GM12878 (cell line): ENCODE measurements at regions not wholly inside any gene's neighbourhood (a gene's known extent, or its start where the extent isn't known, plus 50 kb on each side); places are given as distances from the start of the nearest gene placed in this dataset.

Experiments used
- ATAC-seq: fragments of 200-7000 bp; cut with Tn5 transposase; 3 replicates; pipeline ENCODE4 v1.9.1; 2020; ENCODE audit warnings: mild to moderate bottlenecking, moderate library complexity
- BruUV-seq: library from RNA; stranded (reverse); fragments of 400-500 nt; replicated peaks from 2 replicates; lab custom pipeline; 2021; lab: Mats Ljungman, UMichigan
- CTCF ChIA-PET: fragments of 300-600 bp; sonication (Branson Sonifier 250); formaldehyde crosslinking; extraction: SDS; loops from one replicate; lab custom pipeline; 2021; ENCODE audit warnings: inconsistent platforms; lab: Yijun Ruan, JAX
- POLR2A ChIA-PET: fragments of 350-600 bp; formaldehyde crosslinking; extraction: SDS; loops from one replicate; lab custom pipeline; 2021; ENCODE audit warnings: inconsistent platforms; lab: Charles Lee
- RAD21 ChIA-PET: fragments of 300-600 bp; sonication (Branson Sonifier 250); formaldehyde crosslinking; loops from one replicate; lab custom pipeline; 2023; ENCODE audit warnings: antibody characterized with exemption; ENCODE audit not compliant: unreplicated experiment; lab: Charles Lee
- SMC1A ChIA-PET: fragments of 300-600 bp; sonication (Branson Sonifier 250); formaldehyde crosslinking; loops from one replicate; lab custom pipeline; 2023; ENCODE audit not compliant: unreplicated experiment, uncharacterized antibody; lab: Charles Lee
- DNase-seq: peaks from one replicate; pipeline ENCODE4 v3.0.0-alpha.2; 2011; ENCODE audit warnings: low read depth, low spot score
- FAIRE-seq: peaks from 3 replicates; lab custom pipeline; 2011; peaks lifted over from hg19 to GRCh38; lab: Jason Lieb, UNC
- H2AFZ ChIP-seq: 2 replicates; pipeline ENCODE4 v1.6.0; 2011; ENCODE audit warnings: low read depth, low read length, control low read depth; ENCODE audit not compliant: control insufficient read depth
- H3K27ac ChIP-seq: 2 replicates; pipeline ENCODE4 v1.5.1; 2011; ENCODE audit warnings: control low read depth; ENCODE audit not compliant: control insufficient read depth, insufficient read depth
- H3K27me3 ChIP-seq, 2 experiments: replicated peaks in 1 of 2; 2 replicates each; pipeline versions ENCODE4 v1.6.0 to v1.6.1; 2011; ENCODE audit warnings: low read length in 1 of 2; ENCODE audit not compliant: control insufficient read depth in 2 of 2, insufficient read depth in 2 of 2
- H3K36me3 ChIP-seq, 2 experiments: 2 replicates each; pipeline ENCODE4 v1.5.1; 2011; ENCODE audit warnings: low read length in 1 of 2; ENCODE audit not compliant: control insufficient read depth in 2 of 2, insufficient read depth in 2 of 2
- H3K4me1 ChIP-seq: 2 replicates; pipeline ENCODE4 v1.6.1; 2011; ENCODE audit warnings: mild to moderate bottlenecking, low read length, moderate library complexity, mixed read lengths; ENCODE audit not compliant: control insufficient read depth, insufficient read depth
- H3K4me2 ChIP-seq: 2 replicates; pipeline ENCODE4 v1.6.0; 2011; ENCODE audit warnings: control low read depth; ENCODE audit not compliant: control insufficient read depth, insufficient read depth
- H3K4me3 ChIP-seq: fragments of 200-600 bp; sonication (generic); 2 replicates; pipeline ENCODE4 v1.5.1; 2016
- H3K79me2 ChIP-seq: 2 replicates; pipeline ENCODE4 v1.6.0; 2011; ENCODE audit warnings: low read length; ENCODE audit not compliant: control insufficient read depth, insufficient read depth
- H3K9ac ChIP-seq: 2 replicates; pipeline ENCODE4 v1.8.0; 2011; ENCODE audit warnings: low read length, control low read depth, mixed read lengths; ENCODE audit not compliant: control insufficient read depth, insufficient read depth
- H3K9me3 ChIP-seq: replicated peaks from 3 replicates; pipeline ENCODE4 v1.5.1; 2011; ENCODE audit warnings: mild to moderate bottlenecking, low read length; ENCODE audit not compliant: control insufficient read depth, insufficient read depth
- H4K20me1 ChIP-seq: 2 replicates; pipeline ENCODE4 v1.6.0; 2011; ENCODE audit not compliant: control insufficient read depth, insufficient read depth
- ESRRA ChIP-seq: IDR thresholded peaks from 2 replicates; pipeline ENCODE4 v1.6.1; 2012; ENCODE audit warnings: mild to moderate bottlenecking, low read length, improper control_type of control experiment
- FOS ChIP-seq: IDR thresholded peaks from 3 replicates; pipeline ENCODE4 v1.6.1; 2011; ENCODE audit warnings: borderline replicate concordance; ENCODE audit not compliant: insufficient read length; ENCODE audit errors: extremely low read depth
- GATAD2B ChIP-seq: fragments of 450-650 bp; conservative IDR thresholded peaks from 2 replicates; pipeline ENCODE4 v1.6.1; 2017; ENCODE audit warnings: low read depth, mild to moderate bottlenecking, moderate library complexity
- MTA3 ChIP-seq: IDR thresholded peaks from 2 replicates; pipeline ENCODE4 v1.6.1; 2012; ENCODE audit warnings: low read length, inconsistent platforms, borderline replicate concordance
- MYB ChIP-seq: fragments of 150-350 bp; IDR thresholded peaks from 2 replicates; pipeline ENCODE4 v1.6.1; 2014; ENCODE audit warnings: mild to moderate bottlenecking, low read depth, low read length, borderline replicate concordance
- SP1 ChIP-seq: IDR thresholded peaks from one replicate; pipeline ENCODE4 v1.6.1; 2011; ENCODE audit warnings: low read depth, low read length
- ZNF274 ChIP-seq: IDR thresholded peaks from one replicate; pipeline ENCODE4 v1.8.0; 2011; ENCODE audit not compliant: insufficient read length, insufficient read depth
- WGBS: methylation state at CpG from one replicate; pipeline ENCODE4 v1.1.6; 2016; ENCODE audit warnings: low lambda C conversion rate; ENCODE audit not compliant: insufficient replicate concordance, insufficient coverage; ENCODE audit errors: missing lambda C conversion rate; 5-methylcytosine and 5-hydroxymethylcytosine counted together
- in situ Hi-C: fragments of 300-500 bp; cut with MboI; formaldehyde crosslinking; loops from 9 replicates; pipeline ENCODE4 v1.14.3; 2018; ENCODE audit warnings: mixed read lengths
- intact Hi-C: fragments of 100-400 bp; cut with micrococcal nuclease; formaldehyde crosslinking; loops from one replicate; pipeline ENCODE4 v1.14.2; 2022; ENCODE audit not compliant: unreplicated experiment
- TF ChIP-seq, protein P1 (sequence below): fragments of 450-650 bp; IDR thresholded peaks from 2 replicates; pipeline ENCODE4 v1.6.1; 2017; ENCODE audit warnings: mild to moderate bottlenecking
- TF ChIP-seq, protein P2 (sequence below): fragments of 450-650 bp; IDR thresholded peaks from 2 replicates; pipeline ENCODE4 v1.6.1; 2017; ENCODE audit warnings: mild to moderate bottlenecking, moderate library complexity

DNA sequence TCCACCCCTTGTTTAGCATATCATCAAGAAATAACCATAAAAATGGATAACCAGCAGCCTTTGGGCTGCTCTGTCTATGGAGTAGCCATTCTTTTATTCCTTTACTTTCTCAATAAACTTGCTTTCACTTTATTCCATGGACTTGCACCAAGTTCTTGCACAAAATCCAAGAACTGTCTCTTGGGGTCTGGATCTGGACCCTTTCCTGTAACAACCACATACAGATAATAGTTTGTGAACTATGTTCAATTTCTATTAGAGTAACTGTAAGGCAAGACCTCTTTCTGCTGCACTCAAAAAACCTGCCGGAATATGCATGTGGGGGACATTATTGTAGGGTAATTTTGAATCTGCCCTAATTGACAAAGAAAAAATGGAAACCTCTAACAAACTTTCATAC, 66.9 kb upstream of the TMEM215 start:
- RAD21 ChIA-PET, result no interaction called here
- H4K20me1 ChIP-seq, result no peaks in the 10 kb centered on the region
- no peak overlapping the region for H3K9ac ChIP-seq
- H3K27ac ChIP-seq, result no peak overlapping the region
- no peaks in the 10 kb centered on the region for H3K4me1 ChIP-seq
- no peaks in the 10 kb centered on the region for H3K79me2 ChIP-seq
- DNase-seq (no peak), ATAC-seq (no peak), FAIRE-seq (no peak)
- WGBS, result 95% methylated on average over 1 of the region's 1 CpG
- in situ Hi-C loops (no loop called here), intact Hi-C loops (no loop called here)
- SMC1A ChIA-PET, result no interaction called here
- BruUV-seq, result no TSS peak
- H3K27me3 ChIP-seq, result no peaks in the 10 kb centered on the region
- CTCF ChIA-PET, result no interaction called here
- no peaks in the 10 kb centered on the region for H3K9me3 ChIP-seq
- no peak overlapping the region for H3K4me3 ChIP-seq
- no peaks in the 10 kb centered on the region for H3K36me3 ChIP-seq
- no peak overlapping the region for H2AFZ ChIP-seq
- POLR2A ChIA-PET, result no interaction called here
- no peak overlapping the region for H3K4me2 ChIP-seq
- no peak for TF ChIP-seq MTA3
- no peak for TF ChIP-seq ESRRA
- TF ChIP-seq SP1, result no peak
- TF ChIP-seq, protein P1, sequence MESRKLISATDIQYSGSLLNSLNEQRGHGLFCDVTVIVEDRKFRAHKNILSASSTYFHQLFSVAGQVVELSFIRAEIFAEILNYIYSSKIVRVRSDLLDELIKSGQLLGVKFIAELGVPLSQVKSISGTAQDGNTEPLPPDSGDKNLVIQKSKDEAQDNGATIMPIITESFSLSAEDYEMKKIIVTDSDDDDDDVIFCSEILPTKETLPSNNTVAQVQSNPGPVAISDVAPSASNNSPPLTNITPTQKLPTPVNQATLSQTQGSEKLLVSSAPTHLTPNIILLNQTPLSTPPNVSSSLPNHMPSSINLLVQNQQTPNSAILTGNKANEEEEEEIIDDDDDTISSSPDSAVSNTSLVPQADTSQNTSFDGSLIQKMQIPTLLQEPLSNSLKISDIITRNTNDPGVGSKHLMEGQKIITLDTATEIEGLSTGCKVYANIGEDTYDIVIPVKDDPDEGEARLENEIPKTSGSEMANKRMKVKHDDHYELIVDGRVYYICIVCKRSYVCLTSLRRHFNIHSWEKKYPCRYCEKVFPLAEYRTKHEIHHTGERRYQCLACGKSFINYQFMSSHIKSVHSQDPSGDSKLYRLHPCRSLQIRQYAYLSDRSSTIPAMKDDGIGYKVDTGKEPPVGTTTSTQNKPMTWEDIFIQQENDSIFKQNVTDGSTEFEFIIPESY, result no peak
- TF ChIP-seq MYB, result no peak
- TF ChIP-seq GATAD2B, result no peak
- TF ChIP-seq FOS, result no peak
- TF ChIP-seq, protein P2, sequence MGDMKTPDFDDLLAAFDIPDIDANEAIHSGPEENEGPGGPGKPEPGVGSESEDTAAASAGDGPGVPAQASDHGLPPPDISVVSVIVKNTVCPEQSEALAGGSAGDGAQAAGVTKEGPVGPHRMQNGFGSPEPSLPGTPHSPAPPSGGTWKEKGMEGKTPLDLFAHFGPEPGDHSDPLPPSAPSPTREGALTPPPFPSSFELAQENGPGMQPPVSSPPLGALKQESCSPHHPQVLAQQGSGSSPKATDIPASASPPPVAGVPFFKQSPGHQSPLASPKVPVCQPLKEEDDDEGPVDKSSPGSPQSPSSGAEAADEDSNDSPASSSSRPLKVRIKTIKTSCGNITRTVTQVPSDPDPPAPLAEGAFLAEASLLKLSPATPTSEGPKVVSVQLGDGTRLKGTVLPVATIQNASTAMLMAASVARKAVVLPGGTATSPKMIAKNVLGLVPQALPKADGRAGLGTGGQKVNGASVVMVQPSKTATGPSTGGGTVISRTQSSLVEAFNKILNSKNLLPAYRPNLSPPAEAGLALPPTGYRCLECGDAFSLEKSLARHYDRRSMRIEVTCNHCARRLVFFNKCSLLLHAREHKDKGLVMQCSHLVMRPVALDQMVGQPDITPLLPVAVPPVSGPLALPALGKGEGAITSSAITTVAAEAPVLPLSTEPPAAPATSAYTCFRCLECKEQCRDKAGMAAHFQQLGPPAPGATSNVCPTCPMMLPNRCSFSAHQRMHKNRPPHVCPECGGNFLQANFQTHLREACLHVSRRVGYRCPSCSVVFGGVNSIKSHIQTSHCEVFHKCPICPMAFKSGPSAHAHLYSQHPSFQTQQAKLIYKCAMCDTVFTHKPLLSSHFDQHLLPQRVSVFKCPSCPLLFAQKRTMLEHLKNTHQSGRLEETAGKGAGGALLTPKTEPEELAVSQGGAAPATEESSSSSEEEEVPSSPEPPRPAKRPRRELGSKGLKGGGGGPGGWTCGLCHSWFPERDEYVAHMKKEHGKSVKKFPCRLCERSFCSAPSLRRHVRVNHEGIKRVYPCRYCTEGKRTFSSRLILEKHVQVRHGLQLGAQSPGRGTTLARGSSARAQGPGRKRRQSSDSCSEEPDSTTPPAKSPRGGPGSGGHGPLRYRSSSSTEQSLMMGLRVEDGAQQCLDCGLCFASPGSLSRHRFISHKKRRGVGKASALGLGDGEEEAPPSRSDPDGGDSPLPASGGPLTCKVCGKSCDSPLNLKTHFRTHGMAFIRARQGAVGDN, result no peak
- TF ChIP-seq ZNF274, result no peak
